ENCODE measurements at regions not wholly inside any gene's neighbourhood (a gene's known extent, or its start where the extent isn't known, plus 50 kb on each side); places are given as distances from the start of the nearest gene placed in this dataset.

- Histone ChIP-seq H3K36me3 (replicated peaks; ENCODE audit: insufficient read depth, low read depth) (no peaks in the 10 kb centered on the region), H3K9me2 (replicated peaks; ENCODE audit: insufficient read depth) (no peaks in the 10 kb centered on the region), H3K4me3 (no peak overlapping the region), H3K9me3 (ENCODE audit: low read depth) (no peaks in the 10 kb centered on the region), H3K79me2 (no peaks in the 10 kb centered on the region), H4K20me1 (ENCODE audit: insufficient read depth, poor library complexity, severe bottlenecking) (no peaks in the 10 kb centered on the region), H3K4me1 (ENCODE audit: insufficient read depth) (no peaks in the 10 kb centered on the region), H3K27ac (no peak overlapping the region), H2AFZ (no peak overlapping the region), H3K27me3 (no peaks in the 10 kb centered on the region), H3K4me2 (no peak overlapping the region)
- DNase-seq (ENCODE audit: low spot score) = no peak
- TF ChIP-seq CTCF (IDR thresholded peaks at IDR 0.05; ENCODE audit: poor library complexity) (no peak), EZH2phosphoT487 (IDR thresholded peaks at IDR 0.05; ENCODE audit: low read depth, severe bottlenecking, unreplicated experiment) (no peak), EZH2 (IDR thresholded peaks at IDR 0.05; ENCODE audit: borderline replicate concordance) (no peak)
- WGBS (ENCODE audit: low lambda C conversion rate, missing lambda C conversion rate) = 86% methylated on average over 5 of the region's 5 CpGs
Measured at GRCh38 chr18:22257022-22257543, 87.7 kb downstream of the GATA6 start.

GRCh38 chr18:22254088-22254487, 84.7 kb downstream of the GATA6 start:
- no peaks in the 10 kb centered on the region for H3K36me3 ChIP-seq (replicated peaks; ENCODE audit: insufficient read depth, low read depth)
- no peak for DNase-seq (ENCODE audit: low spot score)
- H3K79me2 ChIP-seq = no peaks in the 10 kb centered on the region
- no peaks in the 10 kb centered on the region for H3K4me1 ChIP-seq (ENCODE audit: insufficient read depth)
- no peak overlapping the region for H3K4me2 ChIP-seq
- no peak for TF ChIP-seq EZH2phosphoT487 (IDR thresholded peaks at IDR 0.05; ENCODE audit: low read depth, severe bottlenecking, unreplicated experiment)
- TF ChIP-seq CTCF (IDR thresholded peaks at IDR 0.05; ENCODE audit: poor library complexity) = no peak
- TF ChIP-seq EZH2 (IDR thresholded peaks at IDR 0.05; ENCODE audit: borderline replicate concordance) = no peak
- no peaks in the 10 kb centered on the region for H3K9me2 ChIP-seq (replicated peaks; ENCODE audit: insufficient read depth)
- no peaks in the 10 kb centered on the region for H3K9me3 ChIP-seq (ENCODE audit: low read depth)
- no peak overlapping the region for H3K4me3 ChIP-seq
- no peaks in the 10 kb centered on the region for H3K27me3 ChIP-seq
- 67% methylated on average over 11 of the region's 11 CpGs for WGBS (ENCODE audit: low lambda C conversion rate, missing lambda C conversion rate)
- H4K20me1 ChIP-seq (ENCODE audit: insufficient read depth, poor library complexity, severe bottlenecking) = no peaks in the 10 kb centered on the region
- peak overlapping the region; percentile 7 for H2AFZ ChIP-seq
- no peak overlapping the region for H3K27ac ChIP-seq

- WGBS (ENCODE audit: low lambda C conversion rate, missing lambda C conversion rate) = 57% methylated on average over 9 of the region's 9 CpGs
- Histone ChIP-seq H3K4me1 (ENCODE audit: insufficient read depth) (no peaks in the 10 kb centered on the region), H3K79me2 (no peaks in the 10 kb centered on the region), H3K9me3 (ENCODE audit: low read depth) (no peaks in the 10 kb centered on the region), H3K27ac (no peak overlapping the region), H3K27me3 (no peaks in the 10 kb centered on the region), H3K4me3 (no peak overlapping the region), H4K20me1 (ENCODE audit: insufficient read depth, poor library complexity, severe bottlenecking) (no peaks in the 10 kb centered on the region), H3K4me2 (no peak overlapping the region), H3K9me2 (replicated peaks; ENCODE audit: insufficient read depth) (no peaks in the 10 kb centered on the region), H3K36me3 (replicated peaks; ENCODE audit: insufficient read depth, low read depth) (no peaks in the 10 kb centered on the region), H2AFZ (peak overlapping the region; percentile 7)
- no peak for DNase-seq (ENCODE audit: low spot score)
- TF ChIP-seq EZH2 (IDR thresholded peaks at IDR 0.05; ENCODE audit: borderline replicate concordance) (no peak), CTCF (IDR thresholded peaks at IDR 0.05; ENCODE audit: poor library complexity) (no peak), EZH2phosphoT487 (IDR thresholded peaks at IDR 0.05; ENCODE audit: low read depth, severe bottlenecking, unreplicated experiment) (no peak)
Measured at GRCh38 chr18:22253676-22254075, 84.3 kb downstream of the GATA6 start.

- Histone ChIP-seq H2AFZ (no peak overlapping the region), H3K4me2 (no peak overlapping the region)
Measured at GRCh38 chr18:22253156-22253555, 83.8 kb downstream of the GATA6 start.

More at GRCh38 chr18:22253156-22253555, 83.8 kb downstream of the GATA6 start:
- no peak overlapping the region for H3K4me3 ChIP-seq
- TF ChIP-seq EZH2 (IDR thresholded peaks at IDR 0.05; ENCODE audit: borderline replicate concordance) = no peak
- H3K79me2 ChIP-seq = no peaks in the 10 kb centered on the region
- no peaks in the 10 kb centered on the region for H3K27me3 ChIP-seq
- no peaks in the 10 kb centered on the region for H3K9me3 ChIP-seq (ENCODE audit: low read depth)
- H3K9me2 ChIP-seq (replicated peaks; ENCODE audit: insufficient read depth) = no peaks in the 10 kb centered on the region
- no peaks in the 10 kb centered on the region for H3K36me3 ChIP-seq (replicated peaks; ENCODE audit: insufficient read depth, low read depth)
- DNase-seq (ENCODE audit: low spot score) = no peak
- WGBS (ENCODE audit: low lambda C conversion rate, missing lambda C conversion rate) = 87% methylated on average over 5 of the region's 5 CpGs
- no peaks in the 10 kb centered on the region for H3K4me1 ChIP-seq (ENCODE audit: insufficient read depth)
- H3K27ac ChIP-seq = no peak overlapping the region
- no peaks in the 10 kb centered on the region for H4K20me1 ChIP-seq (ENCODE audit: insufficient read depth, poor library complexity, severe bottlenecking)

Measured in hepatocyte (in vitro differentiated cells).